ENCODE measurements at regions not wholly inside any gene's neighbourhood (a gene's known extent, or its start where the extent isn't known, plus 50 kb on each side); places are given as distances from the start of the nearest gene placed in this dataset.

GRCh38 chr4:30875658-30876269 is 155.6 kb downstream of the PCDH7 start:
- ChIA-PET POLR2A (interaction anchor here (0.6 to 1.2 kb wide), 2 partner anchors 75 to 326 kb away, joined by 3 to 6 read pairs; no protein-coding TSS in a partner anchor), CTCF (interaction anchor here (0.6 to 0.7 kb wide), 2 partner anchors 75 to 87 kb away, joined by 3 read pairs; no protein-coding TSS in a partner anchor)
- Mint-ChIP-seq H3K36me3 (ENCODE audit: insufficient read depth, unreplicated experiment) (no peaks in the 10 kb centered on the region), H3K4me1 (ENCODE audit: insufficient read depth, unreplicated experiment) (no peaks in the 10 kb centered on the region), H3K27ac (ENCODE audit: low read depth, unreplicated experiment) (no peak overlapping the region), H3K9me3 (ENCODE audit: unreplicated experiment) (no peaks in the 10 kb centered on the region), H3K4me3 (ENCODE audit: unreplicated experiment) (no peak overlapping the region), H3K27me3 (ENCODE audit: insufficient read depth, unreplicated experiment) (no peaks in the 10 kb centered on the region)
- no peak for TF ChIP-seq CTCF (IDR thresholded peaks at IDR 0.05; ENCODE audit: unreplicated experiment)
- intact Hi-C loops (cut with micrococcal nuclease): no loop called here
- no TSS peak for BruUV-seq (replicated peaks)
- DNase-seq (ENCODE audit: unreplicated experiment): peak; percentile 13

GRCh38 chr4:30879855-30880598 is 159.9 kb downstream of the PCDH7 start:
- POLR2A ChIA-PET: interaction anchor here (0.6 to 1.2 kb wide), 4 partner anchors 10 to 16 kb away, joined by 3 to 4 read pairs (median 4); no protein-coding TSS in a partner anchor
- no peak for TF ChIP-seq CTCF (IDR thresholded peaks at IDR 0.05; ENCODE audit: unreplicated experiment)
- Mint-ChIP-seq H3K4me1 (ENCODE audit: insufficient read depth, unreplicated experiment) (no peaks in the 10 kb centered on the region), H3K9me3 (ENCODE audit: unreplicated experiment) (no peaks in the 10 kb centered on the region), H3K4me3 (ENCODE audit: unreplicated experiment) (no peak overlapping the region), H3K36me3 (ENCODE audit: insufficient read depth, unreplicated experiment) (no peaks in the 10 kb centered on the region), H3K27me3 (ENCODE audit: insufficient read depth, unreplicated experiment) (no peaks in the 10 kb centered on the region), H3K27ac (ENCODE audit: low read depth, unreplicated experiment) (no peak overlapping the region)
- BruUV-seq (replicated peaks): no TSS peak
- CTCF ChIA-PET: interaction anchor here (0.6 kb wide), 4 partner anchors 16 to 161 kb away, joined by 3 to 4 read pairs (median 3); no protein-coding TSS in a partner anchor
- DNase-seq (ENCODE audit: unreplicated experiment): no peak
- intact Hi-C loops (cut with micrococcal nuclease): no loop called here

GRCh38 chr4:30881985-30882384 is 161.8 kb downstream of the PCDH7 start:
- Mint-ChIP-seq H3K9me3 (ENCODE audit: unreplicated experiment) (no peaks in the 10 kb centered on the region), H3K4me1 (ENCODE audit: insufficient read depth, unreplicated experiment) (no peaks in the 10 kb centered on the region), H3K27me3 (ENCODE audit: insufficient read depth, unreplicated experiment) (no peaks in the 10 kb centered on the region), H3K36me3 (ENCODE audit: insufficient read depth, unreplicated experiment) (no peaks in the 10 kb centered on the region), H3K4me3 (ENCODE audit: unreplicated experiment) (no peak overlapping the region), H3K27ac (ENCODE audit: low read depth, unreplicated experiment) (no peak overlapping the region)
- intact Hi-C loops (cut with micrococcal nuclease): no loop called here
- POLR2A ChIA-PET: interaction anchor here (0.7 kb wide), 1 partner anchor 60 kb away, joined by 3 read pairs; no protein-coding TSS in a partner anchor
- BruUV-seq (replicated peaks): no TSS peak
- TF ChIP-seq CTCF (IDR thresholded peaks at IDR 0.05; ENCODE audit: unreplicated experiment): no peak
- DNase-seq (ENCODE audit: unreplicated experiment): no peak
- CTCF ChIA-PET: interaction anchor here (0.6 kb wide), 1 partner anchor 391 kb away, joined by 3 read pairs; no protein-coding TSS in a partner anchor

GRCh38 chr4:30882443-30882842 is 162.3 kb downstream of the PCDH7 start:
- Mint-ChIP-seq H3K27me3 (ENCODE audit: insufficient read depth, unreplicated experiment) (no peaks in the 10 kb centered on the region), H3K4me1 (ENCODE audit: insufficient read depth, unreplicated experiment) (no peaks in the 10 kb centered on the region), H3K9me3 (ENCODE audit: unreplicated experiment) (no peaks in the 10 kb centered on the region), H3K4me3 (ENCODE audit: unreplicated experiment) (no peak overlapping the region), H3K36me3 (ENCODE audit: insufficient read depth, unreplicated experiment) (no peaks in the 10 kb centered on the region), H3K27ac (ENCODE audit: low read depth, unreplicated experiment) (no peak overlapping the region)
- no peak for DNase-seq (ENCODE audit: unreplicated experiment)
- TF ChIP-seq CTCF (IDR thresholded peaks at IDR 0.05; ENCODE audit: unreplicated experiment): no peak
- ChIA-PET POLR2A (interaction anchor here (0.7 kb wide), 1 partner anchor 61 kb away, joined by 3 read pairs; no protein-coding TSS in a partner anchor), CTCF (no interaction called here)
- intact Hi-C loops (cut with micrococcal nuclease): no loop called here
- BruUV-seq (replicated peaks): no TSS peak

Data from MCF 10A (cell line).